HepG2 (cell line): ENCODE measurements at regions not wholly inside any gene's neighbourhood (a gene's known extent, or its start where the extent isn't known, plus 50 kb on each side); places are given as distances from the start of the nearest gene placed in this dataset.

Experiments
- ATAC-seq: fragments of 200-7000 bp; cut with Tn5 transposase; 3 replicates; pipeline ENCODE4 v1.9.1; 2020; ENCODE audit warnings: mild to moderate bottlenecking, moderate library complexity
- BruUV-seq: library from RNA; stranded (reverse); fragments of 400-500 nt; replicated peaks from 2 replicates; lab custom pipeline; 2021; lab: Mats Ljungman, UMichigan
- CTCF ChIA-PET: fragments of 300-600 bp; formaldehyde crosslinking; extraction: SDS; loops from one replicate; lab custom pipeline; 2021; ENCODE audit warnings: low total read pairs, inconsistent platforms, low intra/inter-chr PET ratio; lab: Yijun Ruan, JAX
- POLR2A ChIA-PET: fragments of 350-600 bp; sonication (Branson Sonifier 250); formaldehyde crosslinking; loops from one replicate; lab custom pipeline; 2020; ENCODE audit warnings: antibody characterized with exemption, inconsistent platforms; lab: Yijun Ruan, JAX
- DNase-seq: peaks from one replicate; pipeline ENCODE4 v3.0.0-alpha.2; 2015; ENCODE audit warnings: low spot score
- FAIRE-seq: peaks from 3 replicates; lab custom pipeline; 2011; peaks lifted over from hg19 to GRCh38; lab: Jason Lieb, UNC
- H2AFZ ChIP-seq: one replicate; pipeline ENCODE4 v1.6.1; 2011; ENCODE audit warnings: low read length, inconsistent platforms
- H3K27ac ChIP-seq: fragments of 300-600 bp; 3 replicates; pipeline ENCODE4 v1.8.0; 2011; ENCODE audit warnings: mixed run types, mild to moderate bottlenecking, mixed read lengths, low read length, inconsistent platforms; ENCODE audit not compliant: insufficient read depth; ENCODE audit errors: extremely low read length
- H3K27me3 ChIP-seq, 2 experiments: fragments of 200-600 bp in 1 of 2; 2 replicates in 1 of 2; 3 replicates in 1 of 2; pipeline versions ENCODE4 v1.6.0 to v1.8.0; 2011; ENCODE audit warnings: low read length in 2 of 2, mild to moderate bottlenecking in 2 of 2, moderate library complexity in 2 of 2, inconsistent platforms in 1 of 2; ENCODE audit not compliant: insufficient read depth in 2 of 2, control insufficient read depth in 1 of 2
- H3K36me3 ChIP-seq, 2 experiments: fragments of 200-600 bp in 1 of 2; replicated peaks in 1 of 2; 2 replicates in 1 of 2; 3 replicates in 1 of 2; pipeline versions ENCODE4 v1.5.1 to v1.8.0; 2011; ENCODE audit warnings: low read length in 2 of 2, inconsistent platforms in 1 of 2; ENCODE audit not compliant: insufficient read depth in 2 of 2, control insufficient read depth in 1 of 2
- H3K4me1 ChIP-seq: 2 replicates; pipeline ENCODE4 v1.5.1; 2012; ENCODE audit warnings: low read length, inconsistent platforms; ENCODE audit not compliant: insufficient read depth
- H3K4me2 ChIP-seq: 2 replicates; pipeline ENCODE4 v1.6.0; 2011; ENCODE audit warnings: low read depth, low read length, inconsistent platforms
- H3K4me3 ChIP-seq, 3 experiments: fragments of 200-600 bp in 1 of 3; sonication (generic), shearing (Covaris generic) in 1 of 3; replicated peaks in 1 of 3; 2 replicates each; pipeline ENCODE4 v1.5.1; 2011 to 2016; ENCODE audit warnings: low read length in 3 of 3, inconsistent platforms in 2 of 3, low read depth in 2 of 3, mild to moderate bottlenecking in 2 of 3, control low read depth in 1 of 3, mixed read lengths in 1 of 3; ENCODE audit not compliant: insufficient read depth in 1 of 3
- H3K79me2 ChIP-seq: one replicate; pipeline ENCODE4 v1.6.1; 2011; ENCODE audit warnings: low read length, inconsistent platforms; ENCODE audit not compliant: insufficient read depth
- H3K9ac ChIP-seq: 2 replicates; pipeline ENCODE4 v1.6.0; 2011; ENCODE audit warnings: mild to moderate bottlenecking, low read depth, low read length, inconsistent platforms; ENCODE audit not compliant: insufficient read depth
- H3K9me3 ChIP-seq: 2 replicates; pipeline ENCODE4 v1.5.1; 2012; ENCODE audit warnings: mild to moderate bottlenecking, low read length
- H4K20me1 ChIP-seq: 2 replicates; pipeline ENCODE4 v1.6.0; 2011; ENCODE audit warnings: inconsistent platforms, mild to moderate bottlenecking, low read length, moderate library complexity; ENCODE audit not compliant: insufficient read depth
- AKAP8 ChIP-seq: sonication (generic); formaldehyde crosslinking; IDR thresholded peaks from 2 replicates; pipeline ENCODE4 v1.5.1; 2020; ENCODE audit warnings: mild to moderate bottlenecking, missing genetic modification reagents
- ETV5 ChIP-seq: IDR thresholded peaks from 2 replicates; pipeline ENCODE4 v1.6.1; 2018; ENCODE audit warnings: missing biosample characterization, missing genetic modification reagents, inconsistent platforms, borderline replicate concordance
- FOXJ3 ChIP-seq: sonication (generic); formaldehyde crosslinking; IDR thresholded peaks from 2 replicates; pipeline ENCODE4 v1.4.0; 2020; ENCODE audit warnings: missing genetic modification reagents, mild to moderate bottlenecking, borderline replicate concordance
- HDAC6 ChIP-seq: fragments of 200-600 bp; sonication (generic); IDR thresholded peaks from 2 replicates; pipeline ENCODE4 v1.7.0; 2017; ENCODE audit warnings: mild to moderate bottlenecking, antibody characterized with exemption, low read length, low read depth
- HNF4G ChIP-seq, 2 experiments: sonication (generic) in 1 of 2; formaldehyde crosslinking in 1 of 2; IDR thresholded peaks; 2 replicates each; pipeline versions ENCODE4 v1.4.0 to v1.6.1; 2011 to 2020; ENCODE audit warnings: borderline replicate concordance in 2 of 2, low read depth in 2 of 2, mild to moderate bottlenecking in 2 of 2, low read length in 1 of 2, missing genetic modification reagents in 1 of 2, moderate library complexity in 1 of 2
- HOXA3 ChIP-seq: sonication (generic); formaldehyde crosslinking; IDR thresholded peaks from 2 replicates; pipeline ENCODE4 v1.5.0; 2020; ENCODE audit warnings: missing genetic modification reagents
- IRF2 ChIP-seq: IDR thresholded peaks from 2 replicates; pipeline ENCODE4 v1.6.1; 2018; ENCODE audit warnings: missing genetic modification reagents, missing compliant biosample characterization
- KLF6 ChIP-seq: IDR thresholded peaks from 2 replicates; pipeline ENCODE4 v1.8.0; 2016; ENCODE audit warnings: missing biosample characterization, missing genetic modification reagents
- NR0B2 ChIP-seq: sonication (generic); formaldehyde crosslinking; IDR thresholded peaks from 2 replicates; pipeline ENCODE4 v1.4.0; 2020; ENCODE audit warnings: mild to moderate bottlenecking, missing genetic modification reagents
- PAXIP1 ChIP-seq: sonication (generic); formaldehyde crosslinking; conservative IDR thresholded peaks from 2 replicates; pipeline ENCODE4 v1.4.0; 2020; ENCODE audit warnings: mild to moderate bottlenecking, missing genetic modification reagents, moderate library complexity
- PHF8 ChIP-seq: sonication (generic); formaldehyde crosslinking; IDR thresholded peaks from 2 replicates; pipeline ENCODE4 v1.5.0; 2020; ENCODE audit warnings: missing genetic modification reagents
- REL ChIP-seq: sonication (generic); formaldehyde crosslinking; conservative IDR thresholded peaks from 2 replicates; pipeline ENCODE4 v1.8.0; 2022; ENCODE audit warnings: mild to moderate bottlenecking, missing genetic modification reagents, moderate library complexity
- STAT5B ChIP-seq: sonication (generic); formaldehyde crosslinking; IDR thresholded peaks from 2 replicates; pipeline ENCODE4 v1.4.0; 2020; ENCODE audit warnings: missing genetic modification reagents
- ZNF331 ChIP-seq: sonication (generic); formaldehyde crosslinking; IDR thresholded peaks from 2 replicates; pipeline ENCODE4 v1.4.0; 2020; ENCODE audit warnings: missing genetic modification reagents
- ZNF784 ChIP-seq: sonication (generic); formaldehyde crosslinking; IDR thresholded peaks from 2 replicates; pipeline ENCODE4 v1.5.1; 2020; ENCODE audit warnings: missing genetic modification reagents, mild to moderate bottlenecking, borderline replicate concordance
- WGBS: methylation state at CpG from one replicate; pipeline ENCODE4 v1.1.6; 2017; ENCODE audit warnings: low lambda C conversion rate; 5-methylcytosine and 5-hydroxymethylcytosine counted together
- in situ Hi-C: cut with HindIII; loops from 2 replicates; pipeline ENCODE4 v1.10.0; 2017; ENCODE audit warnings: low pct_unique_long_range_greater_than_20kb; ENCODE audit not compliant: extremely low pct_ligation_motif_present
- intact Hi-C: fragments of 100-400 bp; cut with micrococcal nuclease; formaldehyde crosslinking; loops from one replicate; pipeline ENCODE4 v1.10.0; 2022; ENCODE audit not compliant: unreplicated experiment

- TF ChIP-seq IRF2 (CRISPR knock-in tag), result no peak
- no peak for TF ChIP-seq AKAP8
- no peak for TF ChIP-seq PHF8 (CRISPR knock-in tag)
- TF ChIP-seq STAT5B (CRISPR knock-in tag), result no peak
- no peak for TF ChIP-seq KLF6 (CRISPR knock-in tag)
- TF ChIP-seq NR0B2 (CRISPR knock-in tag), result no peak
- no peak for TF ChIP-seq HDAC6
- TF ChIP-seq HNF4G (IDR thresholded peaks at IDR 0.05; ENCODE audit: borderline replicate concordance, low read depth, low read length), result no peak
- no peak for TF ChIP-seq HNF4G (CRISPR knock-in tag; IDR thresholded peaks at IDR 0.05; ENCODE audit: borderline replicate concordance, low read depth)
- POLR2A ChIA-PET, result interaction anchor here (1.5 kb wide), 1 partner anchor 88 kb away, joined by 9 read pairs; the partner anchor contains the start of gene ELAC2
- Histone ChIP-seq H3K4me1 (peaks cover 35% of the 10 kb centered on the region), H3K79me2 (no peaks in the 10 kb centered on the region), H3K27me3 (0 out of 5 replicates have a peak, but pooled peaks cover 0 to 2% of the 10 kb centered on the region in 2 experiments), H2AFZ (no peak overlapping the region), H4K20me1 (no peaks in the 10 kb centered on the region), H3K27ac (no peak overlapping the region), H3K9me3 (peaks cover 5% of the 10 kb centered on the region; the same call in 1 of the 2 replicates), H3K36me3 (no peaks in the 10 kb centered on the region), H3K4me2 (no peak overlapping the region), H3K4me3 (no peak overlapping the region), H3K9ac (no peak overlapping the region)
- intact Hi-C loops (no loop called here), in situ Hi-C loops (no loop called here)
- BruUV-seq, result no TSS peak
- ATAC-seq (no peak), DNase-seq (no peak), FAIRE-seq (no peak)
- CTCF ChIA-PET, result no interaction called here
- 94% methylated on average over 5 of the region's 5 CpGs for WGBS
These were observed 88.3 kb upstream of the ELAC2 start for GRCh38 chr17:13106171-13106570.

- WGBS, result 57% methylated on average over 2 of the region's 3 CpGs
- H3K27me3 ChIP-seq, result 0 out of 5 replicates have a peak, but pooled peaks cover 0 to 2% of the 10 kb centered on the region in 2 experiments
- no peak overlapping the region for H3K4me3 ChIP-seq
- no peaks in the 10 kb centered on the region for H4K20me1 ChIP-seq
- no peaks in the 10 kb centered on the region for H3K36me3 ChIP-seq
- ATAC-seq, result no peak
- H3K9me3 ChIP-seq, result peaks cover 5% of the 10 kb centered on the region; the same call in 1 of the 2 replicates
- DNase-seq, result no peak
- H3K9ac ChIP-seq, result no peak overlapping the region
- H3K4me2 ChIP-seq, result no peak overlapping the region
- POLR2A ChIA-PET, result no interaction called here
- CTCF ChIA-PET, result no interaction called here
- H3K27ac ChIP-seq, result no peak overlapping the region
- no peaks in the 10 kb centered on the region for H3K79me2 ChIP-seq
- H2AFZ ChIP-seq, result no peak overlapping the region
- peaks cover 35% of the 10 kb centered on the region for H3K4me1 ChIP-seq
- in situ Hi-C loops, result no loop called here
- no TSS peak for BruUV-seq
- intact Hi-C loops, result no loop called here
- no peak for FAIRE-seq
- TF ChIP-seq FOXJ3, result no peak
- no peak for TF ChIP-seq ETV5 (CRISPR knock-in tag)
- TF ChIP-seq ZNF331 (CRISPR knock-in tag), result no peak
- no peak for TF ChIP-seq PAXIP1 (CRISPR knock-in tag)
- no peak for TF ChIP-seq REL (CRISPR knock-in tag)
- no peak for TF ChIP-seq HOXA3 (CRISPR knock-in tag)
- no peak for TF ChIP-seq ZNF784 (CRISPR knock-in tag)
These were observed 86.7 kb upstream of the ELAC2 start for GRCh38 chr17:13104576-13104975.
